Pancreas (tissue), 10 donors: ENCODE measurements at regions not wholly inside any gene's neighbourhood (a gene's known extent, or its start where the extent isn't known, plus 50 kb on each side); places are given as distances from the start of the nearest gene placed in this dataset.

ENCODE experiments used
- ATAC-seq, 4 donors: fragments of 200-7000 bp; cut with Tn5 transposase; one replicate each; pipeline versions ENCODE4 v1.8.0 to v1.9.1; 2020; ENCODE audit warnings: mild to moderate bottlenecking in 4 of 4, moderate library complexity in 4 of 4
- DNase-seq, 6 donors: peaks; one replicate each; pipeline ENCODE4 v3.0.0-alpha.2; 2020
- FAIRE-seq: peaks from 2 replicates; lab custom pipeline; 2012; peaks lifted over from hg19 to GRCh38; lab: Jason Lieb, UNC
- H3K27ac ChIP-seq, 4 donors: fragments of 200-600 bp; sonication (generic); 1 replicate in 3 of 4; 2 replicates in 1 of 4; pipeline versions ENCODE4 v1.5.0 to v1.8.0; 2020
- H3K27me3 ChIP-seq, 4 donors: fragments of 200-600 bp; one replicate each; pipeline ENCODE4 v1.8.0; 2021
- H3K36me3 ChIP-seq, 3 donors: fragments of 200-600 bp; sonication (generic) in 1 of 3; one replicate each; pipeline versions ENCODE4 v1.5.0 to v1.8.0; 2020 to 2021
- H3K4me1 ChIP-seq, 3 donors: fragments of 200-600 bp; one replicate each; pipeline ENCODE4 v1.8.0; 2021
- H3K4me3 ChIP-seq, 4 donors: fragments of 200-600 bp; sonication (generic) in 2 of 4; one replicate each; pipeline versions ENCODE4 v1.5.0 to v1.8.0; 2020 to 2021
- H3K9me3 ChIP-seq, 4 donors: fragments of 200-600 bp; one replicate each; pipeline ENCODE4 v1.8.0; 2021
- WGBS, 2 donors: extraction: QIAGEN DNeasy Blood & Tissue Kit; methylation state at CpG; one replicate each; pipeline ENCODE4 v1.1.7; 2013; 5-methylcytosine and 5-hydroxymethylcytosine counted together
- intact Hi-C, 3 donors: fragments of 100-400 bp; cut with DNase I; formaldehyde crosslinking; loops; one replicate each; pipeline versions ENCODE4 v1.11.1 to v1.14.2; 2022
- TF ChIP-seq, protein P1 (sequence below), 4 donors: fragments of 200-600 bp; sonication (generic) in 3 of 4; IDR thresholded peaks; one replicate each; pipeline versions ENCODE4 v1.5.0 to v1.8.0; 2021; ENCODE audit warnings: antibody characterized with exemption in 4 of 4
- donor health status: healthy with polysubstance abuse.
- donor health status: DM: no; HTN: no; CAD: no; lungs with moderate emphysema.
- donor health status: DM: no; HTN: no; CAD: no.
- donor health status: control.
- donor health status: control.
- donor health status: Bipolar disorder and iron deficiency.
- donor health status: DM: yes; HTN: yes; CAD: no.
- donor health status: DM: no; HTN: no; CAD: no.
- donor health status: DM: no; HTN: no; CAD: no.
- donor health status: DM: yes; HTN: yes; CAD: no.

DNA sequence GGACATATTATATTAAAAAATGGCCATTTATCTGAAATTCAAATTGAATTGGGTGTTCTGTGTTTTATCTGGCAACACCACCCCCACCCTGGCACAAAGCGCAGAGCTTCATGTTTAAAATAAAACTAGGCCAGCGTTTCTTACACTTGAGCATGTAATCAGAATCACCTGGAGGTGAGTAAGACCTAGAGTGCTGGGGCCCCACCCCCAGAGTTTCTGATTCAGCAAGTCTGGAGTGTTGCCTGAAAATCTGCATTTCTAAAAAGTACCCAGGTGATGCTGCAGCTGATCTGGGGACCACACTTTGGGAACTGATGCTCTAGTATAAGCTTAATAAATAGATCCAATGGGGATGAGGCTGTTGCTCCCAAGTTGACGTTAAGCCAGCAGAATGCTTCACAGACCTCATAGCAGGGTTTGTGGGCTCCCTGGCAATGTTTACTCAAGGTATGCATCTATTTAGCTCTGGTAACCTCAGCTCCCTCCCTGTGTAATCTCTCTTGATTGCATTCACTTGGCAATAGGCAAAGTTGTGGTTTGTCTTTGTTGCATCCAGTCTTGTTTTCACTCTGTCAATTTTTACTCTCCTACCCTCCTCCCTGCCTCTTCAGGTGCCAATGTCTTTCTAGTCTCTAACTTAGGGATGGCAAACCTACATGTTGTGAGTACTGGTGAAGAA is 99.8 kb upstream of the TEX13D start:
- Histone ChIP-seq H3K27me3 (no peaks in the 10 kb centered on the region), H3K36me3 (no peaks in the 10 kb centered on the region), H3K4me3 (no peak overlapping the region), H3K9me3 (no peaks in the 10 kb centered on the region), H3K27ac (no peak overlapping the region), H3K4me1 (no peaks in the 10 kb centered on the region)
- no peak for ATAC-seq
- WGBS, 2 donors = 47 to 63% methylated on average over 3 of the region's 3 CpGs
- intact Hi-C loops = no loop called here
- no peak for FAIRE-seq
- no peak for DNase-seq
- TF ChIP-seq, protein P1, sequence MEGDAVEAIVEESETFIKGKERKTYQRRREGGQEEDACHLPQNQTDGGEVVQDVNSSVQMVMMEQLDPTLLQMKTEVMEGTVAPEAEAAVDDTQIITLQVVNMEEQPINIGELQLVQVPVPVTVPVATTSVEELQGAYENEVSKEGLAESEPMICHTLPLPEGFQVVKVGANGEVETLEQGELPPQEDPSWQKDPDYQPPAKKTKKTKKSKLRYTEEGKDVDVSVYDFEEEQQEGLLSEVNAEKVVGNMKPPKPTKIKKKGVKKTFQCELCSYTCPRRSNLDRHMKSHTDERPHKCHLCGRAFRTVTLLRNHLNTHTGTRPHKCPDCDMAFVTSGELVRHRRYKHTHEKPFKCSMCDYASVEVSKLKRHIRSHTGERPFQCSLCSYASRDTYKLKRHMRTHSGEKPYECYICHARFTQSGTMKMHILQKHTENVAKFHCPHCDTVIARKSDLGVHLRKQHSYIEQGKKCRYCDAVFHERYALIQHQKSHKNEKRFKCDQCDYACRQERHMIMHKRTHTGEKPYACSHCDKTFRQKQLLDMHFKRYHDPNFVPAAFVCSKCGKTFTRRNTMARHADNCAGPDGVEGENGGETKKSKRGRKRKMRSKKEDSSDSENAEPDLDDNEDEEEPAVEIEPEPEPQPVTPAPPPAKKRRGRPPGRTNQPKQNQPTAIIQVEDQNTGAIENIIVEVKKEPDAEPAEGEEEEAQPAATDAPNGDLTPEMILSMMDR (IDR thresholded peaks at IDR 0.05) = no peak

DNA sequence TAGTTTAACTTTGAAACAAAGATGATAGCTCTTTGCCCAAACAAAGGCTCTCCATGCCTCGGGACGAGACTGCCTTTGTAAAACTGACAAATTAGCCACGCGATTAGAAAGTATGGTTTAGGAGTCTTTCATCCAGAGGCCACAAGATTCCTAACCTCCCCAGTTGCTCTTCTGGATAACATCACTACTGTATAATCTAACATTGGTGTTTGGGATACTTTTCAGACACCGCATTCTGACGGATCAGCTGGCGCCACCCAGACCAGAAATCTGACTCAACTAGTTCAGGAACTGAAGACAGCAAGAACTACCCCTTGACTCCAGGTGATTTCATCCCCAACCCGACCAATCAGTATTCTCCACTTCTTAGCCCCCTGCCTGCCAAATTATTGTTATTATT is 98.1 kb upstream of the TEX13D start:
- H3K9me3 ChIP-seq = no peaks in the 10 kb centered on the region
- intact Hi-C loops = no loop called here
- no peaks in the 10 kb centered on the region for H3K27me3 ChIP-seq
- no peaks in the 10 kb centered on the region for H3K4me1 ChIP-seq
- no peaks in the 10 kb centered on the region for H3K36me3 ChIP-seq
- DNase-seq = no peak
- H3K4me3 ChIP-seq = no peak overlapping the region
- no peak for FAIRE-seq
- WGBS, 2 donors = 50 to 61% methylated on average over 8 of the region's 8 CpGs
- ATAC-seq = no peak
- TF ChIP-seq, protein P1 (IDR thresholded peaks at IDR 0.05) = no peak
- H3K27ac ChIP-seq = no peak overlapping the region

DNA sequence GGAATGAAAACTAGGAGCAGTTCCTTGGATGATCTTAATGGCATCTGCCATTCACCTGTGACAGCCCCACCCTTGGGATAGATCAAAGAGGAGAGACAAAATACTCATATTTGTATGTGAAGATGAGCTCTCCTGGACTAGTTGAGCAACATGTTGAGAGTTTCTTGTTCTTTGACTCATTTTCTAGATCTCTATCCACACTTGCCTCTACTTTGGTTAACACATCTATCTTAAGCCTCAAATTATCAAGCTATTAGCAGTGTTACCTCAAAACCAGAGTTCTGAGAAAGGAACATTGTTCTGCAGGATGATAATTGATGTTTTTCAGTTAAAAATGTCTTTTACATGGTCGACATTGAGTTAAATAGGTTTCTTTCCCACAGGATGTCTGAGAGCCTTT is 94.2 kb upstream of the TEX13D start:
- DNase-seq (no peak), ATAC-seq (no peak), FAIRE-seq (no peak)
- H3K9me3 ChIP-seq = no peaks in the 10 kb centered on the region
- TF ChIP-seq, protein P1 (IDR thresholded peaks at IDR 0.05) = no peak
- 23 to 54% methylated on average over 1 of the region's 1 CpG for WGBS, 2 donors
- H3K36me3 ChIP-seq = no peaks in the 10 kb centered on the region
- H3K4me3 ChIP-seq = no peak overlapping the region
- no peak overlapping the region for H3K27ac ChIP-seq
- intact Hi-C loops = no loop called here
- no peaks in the 10 kb centered on the region for H3K27me3 ChIP-seq
- no peaks in the 10 kb centered on the region for H3K4me1 ChIP-seq

DNA sequence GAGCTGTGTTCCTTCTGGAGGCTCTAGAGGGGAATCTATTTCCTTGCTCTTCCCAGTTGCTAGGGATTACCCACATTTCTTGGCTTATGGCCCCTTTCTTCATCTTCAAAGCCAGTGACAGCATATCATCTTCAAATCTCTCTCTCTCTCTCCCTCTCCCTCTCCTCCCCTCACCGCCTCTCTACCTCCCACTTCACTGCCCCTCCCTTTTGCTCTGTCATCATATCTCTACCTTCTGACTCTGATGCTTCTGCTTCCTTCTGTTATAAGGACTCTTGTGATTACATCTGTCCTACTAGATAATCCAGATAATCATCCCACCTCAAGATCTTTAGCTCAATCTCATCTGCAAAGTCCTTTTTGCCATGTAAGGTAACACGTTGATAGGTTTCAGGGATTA is 93.1 kb upstream of the TEX13D start:
- no peak for ATAC-seq
- WGBS, 2 donors = 39 to 77% methylated on average over 2 of the region's 2 CpGs

DNA sequence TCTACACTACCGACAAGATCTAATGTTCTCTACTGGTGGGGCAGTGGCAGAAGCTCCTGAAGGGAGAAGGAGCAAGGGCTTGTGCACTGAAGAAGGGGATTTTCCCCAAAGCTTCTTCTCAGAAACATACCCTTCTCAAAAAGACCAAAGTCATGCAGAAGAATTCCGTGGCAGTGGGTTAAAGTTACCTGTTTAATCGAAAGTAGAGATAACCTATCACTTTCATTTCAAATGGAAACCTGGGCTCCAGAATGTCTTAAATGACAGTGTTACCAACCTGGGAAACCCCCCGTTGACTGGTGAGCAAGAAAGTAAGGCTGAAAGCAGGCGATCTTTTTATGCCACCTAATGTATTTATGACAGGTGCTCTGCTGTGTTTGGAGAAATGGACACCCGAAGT is 92.5 kb upstream of the TEX13D start:
- Histone ChIP-seq H3K27ac (no peak overlapping the region), H3K4me3 (no peak overlapping the region), H3K36me3 (no peaks in the 10 kb centered on the region), H3K27me3 (no peaks in the 10 kb centered on the region), H3K9me3 (no peaks in the 10 kb centered on the region), H3K4me1 (no peaks in the 10 kb centered on the region)
- TF ChIP-seq, protein P1 (IDR thresholded peaks at IDR 0.05) = no peak
- WGBS, 2 donors = 48 to 58% methylated on average over 6 of the region's 6 CpGs
- FAIRE-seq (no peak), DNase-seq (no peak), ATAC-seq (no peak)
- intact Hi-C loops = no loop called here

More for the DNA sequence above, 93.1 kb upstream of the TEX13D start:
- intact Hi-C loops = no loop called here
- FAIRE-seq (no peak), DNase-seq (no peak)
- Histone ChIP-seq H3K27me3 (no peaks in the 10 kb centered on the region), H3K4me1 (no peaks in the 10 kb centered on the region), H3K9me3 (no peaks in the 10 kb centered on the region), H3K4me3 (no peak overlapping the region), H3K27ac (no peak overlapping the region), H3K36me3 (no peaks in the 10 kb centered on the region)
- TF ChIP-seq, protein P1 (IDR thresholded peaks at IDR 0.05) = no peak
